ENCODE measurements at regions not wholly inside any gene's neighbourhood (a gene's known extent, or its start where the extent isn't known, plus 50 kb on each side); places are given as distances from the start of the nearest gene placed in this dataset.

GRCh38 chr5:120217001-120217400 is 247.1 kb upstream of the PRR16 start:
- TF ChIP-seq EP300 (IDR thresholded peaks at IDR 0.05) (no peak), CTCF (IDR thresholded peaks at IDR 0.05) (no peak), POLR2A (IDR thresholded peaks at IDR 0.05) (no peak)
